BJ (cell line): ENCODE measurements at regions not wholly inside any gene's neighbourhood (a gene's known extent, or its start where the extent isn't known, plus 50 kb on each side); places are given as distances from the start of the nearest gene placed in this dataset.

Experiments
- CTCF ChIA-PET: fragments of 350-600 bp; formaldehyde crosslinking; extraction: SDS; loops from one replicate; lab custom pipeline; 2021; ENCODE audit warnings: antibody characterized with exemption, inconsistent platforms; lab: Yijun Ruan, JAX
- POLR2A ChIA-PET: fragments of 300-600 bp; sonication (Branson Sonifier 250); formaldehyde crosslinking; extraction: SDS; loops from one replicate; lab custom pipeline; 2021; ENCODE audit warnings: antibody characterized with exemption; lab: Charles Lee
- DNase-seq: peaks from one replicate; pipeline ENCODE4 v3.0.0-alpha.2; 2011; ENCODE audit warnings: low read depth
- H3K27me3 ChIP-seq: 2 replicates; pipeline ENCODE4 v1.6.0; 2011; ENCODE audit warnings: low read length; ENCODE audit not compliant: control insufficient read depth, insufficient read depth
- H3K36me3 ChIP-seq: 2 replicates; pipeline ENCODE4 v1.5.1; 2011; ENCODE audit warnings: low read length; ENCODE audit not compliant: control insufficient read depth, insufficient read depth
- H3K4me3 ChIP-seq: 2 replicates; pipeline ENCODE4 v1.5.1; 2011; ENCODE audit warnings: low read depth, mild to moderate bottlenecking, control low read depth, low read length
- CTCF ChIP-seq: IDR thresholded peaks from 2 replicates; pipeline ENCODE4 v1.5.1; 2011; ENCODE audit warnings: low read depth, mild to moderate bottlenecking, control low read depth, inconsistent platforms, low read length, moderate library complexity; ENCODE audit not compliant: insufficient read depth

- POLR2A ChIA-PET = no interaction called here
Measured at GRCh38 chr6:126909493-126909892, 209.0 kb upstream of the RSPO3 start.

GRCh38 chr6:126913651-126914050 is 204.8 kb upstream of the RSPO3 start:
- no peak for DNase-seq
- POLR2A ChIA-PET = no interaction called here
- Histone ChIP-seq H3K36me3 (no peaks in the 10 kb centered on the region), H3K27me3 (no peaks in the 10 kb centered on the region), H3K4me3 (no peak overlapping the region)
- TF ChIP-seq CTCF = no peak
- CTCF ChIA-PET = interaction anchor here (0.5 kb wide), 1 partner anchor 99 kb away, joined by 3 read pairs; no protein-coding TSS in a partner anchor

More at GRCh38 chr6:126909493-126909892, 209.0 kb upstream of the RSPO3 start:
- Histone ChIP-seq H3K27me3 (no peaks in the 10 kb centered on the region), H3K36me3 (no peaks in the 10 kb centered on the region), H3K4me3 (no peak overlapping the region)
- CTCF ChIA-PET = interaction anchor here (0.6 kb wide), 1 partner anchor 10 kb away, joined by 3 read pairs; no protein-coding TSS in a partner anchor
- TF ChIP-seq CTCF = no peak
- no peak for DNase-seq

GRCh38 chr6:126914172-126914571 is 204.3 kb upstream of the RSPO3 start:
- DNase-seq = no peak
- ChIA-PET POLR2A (no interaction called here), CTCF (interaction anchor here (0.5 kb wide), 1 partner anchor 100 kb away, joined by 3 read pairs; no protein-coding TSS in a partner anchor)
- H3K4me3 ChIP-seq = no peak overlapping the region
- no peaks in the 10 kb centered on the region for H3K27me3 ChIP-seq
- H3K36me3 ChIP-seq = no peaks in the 10 kb centered on the region
- no peak for TF ChIP-seq CTCF

GRCh38 chr6:126914801-126915200 is 203.7 kb upstream of the RSPO3 start:
- POLR2A ChIA-PET = no interaction called here
- CTCF ChIA-PET = no interaction called here
- DNase-seq = no peak

GRCh38 chr6:126919947-126920346 is 198.5 kb upstream of the RSPO3 start:
- POLR2A ChIA-PET = no interaction called here
- peak; percentile 93 for DNase-seq
- no peaks in the 10 kb centered on the region for H3K27me3 ChIP-seq
- H3K36me3 ChIP-seq = no peaks in the 10 kb centered on the region
- H3K4me3 ChIP-seq = no peak overlapping the region
- no peak for TF ChIP-seq CTCF
- CTCF ChIA-PET = no interaction called here

More at GRCh38 chr6:126914801-126915200, 203.7 kb upstream of the RSPO3 start:
- no peaks in the 10 kb centered on the region for H3K27me3 ChIP-seq
- TF ChIP-seq CTCF = no peak
- H3K4me3 ChIP-seq = no peak overlapping the region
- H3K36me3 ChIP-seq = no peaks in the 10 kb centered on the region
